K562 (cell line): ENCODE measurements at regions not wholly inside any gene's neighbourhood (a gene's known extent, or its start where the extent isn't known, plus 50 kb on each side); places are given as distances from the start of the nearest gene placed in this dataset.

Experiments used
- CREB3L1 ChIP-seq: fragments of 450-650 bp; IDR thresholded peaks from 2 replicates; pipeline ENCODE4 v1.6.1; 2014; ENCODE audit warnings: low read depth, mild to moderate bottlenecking, moderate library complexity, borderline replicate concordance
- CTCF ChIP-seq, 3 experiments: IDR thresholded peaks in 2 of 3; conservative IDR thresholded peaks in 1 of 3; 2 replicates each; pipeline ENCODE4 v1.5.1; 2011 to 2012; ENCODE audit warnings: low read length in 3 of 3, mild to moderate bottlenecking in 3 of 3, control low read depth in 2 of 3, improper control_type of control experiment in 1 of 3, inconsistent platforms in 1 of 3, low read depth in 1 of 3, mixed read lengths in 1 of 3, moderate library complexity in 1 of 3; ENCODE audit not compliant: insufficient read depth in 2 of 3
- FOXO4 ChIP-seq: fragments of 450-650 bp; formaldehyde crosslinking; IDR thresholded peaks from 2 replicates; pipeline ENCODE4 v1.4.0; 2020; ENCODE audit warnings: mild to moderate bottlenecking, moderate library complexity
- GABPB2 ChIP-seq: fragments of 250-450 bp; sonication (Bioruptor Pico); conservative IDR thresholded peaks from 2 replicates; pipeline ENCODE4 v1.5.1; 2021; ENCODE audit warnings: mild to moderate bottlenecking
- NFE2 ChIP-seq: IDR thresholded peaks from 2 replicates; pipeline ENCODE4 v1.6.1; 2014; ENCODE audit warnings: antibody characterized with exemption, low read depth
- NRF1 ChIP-seq, 2 experiments: fragments of 450-650 bp; IDR thresholded peaks in 1 of 2; conservative IDR thresholded peaks in 1 of 2; 2 replicates each; pipeline ENCODE4 v1.6.1; 2014; ENCODE audit warnings: mild to moderate bottlenecking in 2 of 2
- REST ChIP-seq, 2 experiments: fragments of 450-650 bp; formaldehyde crosslinking in 1 of 2; IDR thresholded peaks; 2 replicates each; pipeline versions ENCODE4 v1.4.0 to v1.6.1; 2014 to 2020; ENCODE audit warnings: mild to moderate bottlenecking in 2 of 2, borderline replicate concordance in 1 of 2, low read depth in 1 of 2
- TAF1 ChIP-seq: IDR thresholded peaks from 2 replicates; pipeline ENCODE4 v1.6.1; 2011; ENCODE audit warnings: mild to moderate bottlenecking, low read length, moderate library complexity; ENCODE audit not compliant: insufficient read depth, control insufficient read depth, severe bottlenecking; ENCODE audit errors: extremely low read depth
- ZKSCAN1 ChIP-seq: fragments of 150-350 bp; IDR thresholded peaks from 2 replicates; pipeline ENCODE4 v1.6.1; 2016; ENCODE audit warnings: low read depth, low read length
- ZNF232 ChIP-seq: sonication (generic); formaldehyde crosslinking; IDR thresholded peaks from 2 replicates; pipeline ENCODE4 v1.8.0; 2022; ENCODE audit warnings: mild to moderate bottlenecking, missing genetic modification reagents
- ZZZ3 ChIP-seq: fragments of 450-650 bp; IDR thresholded peaks from 2 replicates; pipeline ENCODE4 v1.6.1; 2016; ENCODE audit warnings: antibody characterized with exemption, mild to moderate bottlenecking, moderate library complexity

- TF ChIP-seq FOXO4 (CRISPR knock-in tag) (no peak), CTCF (IDR thresholded peaks at IDR 0.05 in 2 of 3, conservative IDR thresholded peaks at IDR 0.05 in 1 of 3; ENCODE audit: insufficient read depth in 2 of 3, low read depth in 1 of 3, low read length in 3 of 3) (no peak), ZZZ3 (no peak), ZNF232 (CRISPR knock-in tag) (no peak), NFE2 (no peak), TAF1 (no peak), ZKSCAN1 (no peak), GABPB2 (CRISPR knock-in tag) (no peak), NRF1 (conservative IDR thresholded peaks at IDR 0.05 in 1 of 2, IDR thresholded peaks at IDR 0.05 in 1 of 2) (no peak), CREB3L1 (no peak), REST (IDR thresholded peaks at IDR 0.05; ENCODE audit: borderline replicate concordance) (no peak), REST (CRISPR knock-in tag; IDR thresholded peaks at IDR 0.05; ENCODE audit: low read depth) (no peak)
These were observed 95.7 kb upstream of the AGTR1 start for GRCh38 chr3:148601766-148602685.
